GOT3 (cell line): ENCODE measurements at regions not wholly inside any gene's neighbourhood (a gene's known extent, or its start where the extent isn't known, plus 50 kb on each side); places are given as distances from the start of the nearest gene placed in this dataset.
"Not testable (repeated sequence)": the region's sequence is repeated elsewhere in the genome, so short reads cannot be mapped to it uniquely, and the experiment has no call there.

ENCODE experiments used
- DNase-seq: peaks from one replicate; lab custom pipeline; 2025; ENCODE audit warnings: mixed read lengths; lab: John Stamatoyannopoulos, UW

- DNase-seq: no peak
These were observed 131.0 kb downstream of the BCL2L11 start for GRCh38 chr2:111251711-111252110.

GRCh38 chr2:111252436-111252835, 131.7 kb downstream of the BCL2L11 start:
- no peak for DNase-seq

- not testable (repeated sequence) for DNase-seq
These were observed 134.2 kb downstream of the BCL2L11 start for GRCh38 chr2:111254916-111255315.

- DNase-seq: not testable (repeated sequence)
These were observed 135.9 kb downstream of the BCL2L11 start for GRCh38 chr2:111256628-111257027.

- not testable (repeated sequence) for DNase-seq
These were observed 136.9 kb downstream of the BCL2L11 start for GRCh38 chr2:111257607-111258006.

- DNase-seq: not testable (repeated sequence)
These were observed 137.6 kb downstream of the BCL2L11 start for GRCh38 chr2:111258318-111258717.

GRCh38 chr2:111262627-111263379, 142.1 kb downstream of the BCL2L11 start:
- DNase-seq: not testable (repeated sequence)

GRCh38 chr2:111263380-111264017, 142.8 kb downstream of the BCL2L11 start:
- DNase-seq: not testable (repeated sequence)

GRCh38 chr2:111264956-111265355, 144.2 kb downstream of the BCL2L11 start:
- not testable (repeated sequence) for DNase-seq

GRCh38 chr2:111266556-111266955, 145.8 kb downstream of the BCL2L11 start:
- not testable (repeated sequence) for DNase-seq

- DNase-seq: not testable (repeated sequence)
These were observed 146.3 kb downstream of the BCL2L11 start for GRCh38 chr2:111267038-111267437.

GRCh38 chr2:111269761-111270323, 149.1 kb downstream of the BCL2L11 start:
- DNase-seq: not testable (repeated sequence)

GRCh38 chr2:111270569-111270968, 149.9 kb downstream of the BCL2L11 start:
- DNase-seq: not testable (repeated sequence)

- not testable (repeated sequence) for DNase-seq
These were observed 151.1 kb downstream of the BCL2L11 start for GRCh38 chr2:111271647-111272304.

- DNase-seq: not testable (repeated sequence)
These were observed 152.3 kb downstream of the BCL2L11 start for GRCh38 chr2:111273007-111273406.

- DNase-seq: not testable (repeated sequence)
These were observed 154.5 kb downstream of the BCL2L11 start for GRCh38 chr2:111275047-111275853.

- not testable (repeated sequence) for DNase-seq
These were observed 155.1 kb downstream of the BCL2L11 start for GRCh38 chr2:111275854-111276171.

- not testable (repeated sequence) for DNase-seq
These were observed 157.4 kb downstream of the BCL2L11 start for GRCh38 chr2:111278133-111278532.

GRCh38 chr2:111280709-111281286, 160.1 kb downstream of the BCL2L11 start:
- DNase-seq: not testable (repeated sequence)

- DNase-seq: not testable (repeated sequence)
These were observed 161.4 kb downstream of the BCL2L11 start for GRCh38 chr2:111282162-111282561.
